NCI-H1092 (cell line): ENCODE measurements at regions not wholly inside any gene's neighbourhood (a gene's known extent, or its start where the extent isn't known, plus 50 kb on each side); places are given as distances from the start of the nearest gene placed in this dataset.

Experiments used
- DNase-seq: peaks from one replicate; lab custom pipeline; 2025; lab: John Stamatoyannopoulos, UW

GRCh38 chr12:75600146-75600545 is 88.7 kb upstream of the KRR1 start:
- no peak for DNase-seq

- no peak for DNase-seq
Measured at GRCh38 chr12:75599061-75599460, 87.7 kb upstream of the KRR1 start.

- no peak for DNase-seq
Measured at GRCh38 chr12:75596406-75596805, 85.0 kb upstream of the KRR1 start.

DNA sequence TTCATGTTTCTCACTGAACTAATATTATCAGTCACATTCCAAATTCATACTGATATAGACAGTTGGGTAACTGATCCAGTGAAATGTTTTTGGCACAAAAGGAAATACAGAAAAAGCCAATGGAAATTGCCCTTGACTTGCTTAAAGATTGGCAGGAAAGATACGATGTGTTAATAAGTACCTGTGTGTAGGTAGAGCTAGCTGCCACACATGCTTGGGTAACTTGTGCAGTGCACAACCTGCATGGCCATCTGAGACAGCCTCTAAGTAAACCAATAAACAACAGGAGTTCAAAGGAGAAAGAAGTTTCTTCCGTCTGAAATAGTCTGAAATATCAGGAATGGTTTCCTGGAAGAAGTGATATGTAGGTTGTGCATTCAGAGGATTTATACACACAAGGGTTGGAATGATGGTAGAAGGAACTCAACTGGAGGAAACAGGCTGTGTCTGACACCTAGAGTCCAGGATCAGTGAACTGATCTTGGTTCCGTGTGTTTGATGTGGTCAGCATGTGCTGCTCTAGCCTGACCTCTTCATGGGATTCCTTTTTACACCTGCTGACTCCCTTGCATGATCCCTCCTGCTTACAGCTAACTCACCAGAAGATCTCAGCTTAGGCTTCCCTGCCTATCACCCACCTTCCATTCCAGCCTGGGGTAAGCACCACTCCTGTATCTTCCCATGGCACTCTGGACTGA is 81.4 kb upstream of the KRR1 start:
- DNase-seq, result no peak

DNA sequence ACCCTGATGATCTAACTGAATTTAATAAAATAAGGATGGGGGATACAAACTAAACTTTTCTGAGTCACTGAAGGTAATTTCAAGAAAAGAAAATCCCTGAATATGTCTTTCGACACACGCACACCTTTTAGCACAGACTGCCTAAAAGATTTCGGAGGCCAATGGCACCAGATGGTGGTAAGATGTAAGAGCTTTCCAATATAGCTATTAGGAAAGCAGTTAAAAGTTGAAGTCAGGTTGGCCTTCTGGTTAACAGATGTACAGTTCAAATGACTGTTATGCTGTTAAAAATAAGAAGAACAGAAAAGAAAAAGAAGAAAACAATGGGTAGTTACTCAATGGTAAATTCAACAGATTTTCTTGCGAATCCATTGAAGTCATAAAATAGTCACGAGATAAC is 80.7 kb upstream of the KRR1 start:
- no peak for DNase-seq

DNA sequence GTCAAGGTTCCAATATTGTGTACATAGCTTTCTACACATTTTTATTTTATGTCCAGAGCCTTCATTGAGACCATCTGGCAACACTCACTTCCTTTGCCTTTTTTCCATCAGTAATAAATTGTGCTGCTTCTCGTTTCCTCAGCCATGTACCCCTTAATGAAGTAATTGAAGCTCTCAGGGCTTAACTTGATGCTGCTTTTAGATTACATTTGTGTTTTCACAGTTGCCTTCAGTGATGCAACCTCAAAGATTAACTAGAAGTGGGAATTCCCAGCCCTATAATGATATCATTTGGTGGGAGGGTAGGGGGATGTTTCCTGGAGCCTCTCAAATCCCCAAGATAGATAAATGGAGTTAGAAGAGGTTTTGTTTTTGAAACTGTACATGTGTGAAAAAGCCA is 80.2 kb upstream of the KRR1 start:
- no peak for DNase-seq

- DNase-seq, result no peak
Measured at GRCh38 chr12:75589801-75590200, 78.4 kb upstream of the KRR1 start.

DNA sequence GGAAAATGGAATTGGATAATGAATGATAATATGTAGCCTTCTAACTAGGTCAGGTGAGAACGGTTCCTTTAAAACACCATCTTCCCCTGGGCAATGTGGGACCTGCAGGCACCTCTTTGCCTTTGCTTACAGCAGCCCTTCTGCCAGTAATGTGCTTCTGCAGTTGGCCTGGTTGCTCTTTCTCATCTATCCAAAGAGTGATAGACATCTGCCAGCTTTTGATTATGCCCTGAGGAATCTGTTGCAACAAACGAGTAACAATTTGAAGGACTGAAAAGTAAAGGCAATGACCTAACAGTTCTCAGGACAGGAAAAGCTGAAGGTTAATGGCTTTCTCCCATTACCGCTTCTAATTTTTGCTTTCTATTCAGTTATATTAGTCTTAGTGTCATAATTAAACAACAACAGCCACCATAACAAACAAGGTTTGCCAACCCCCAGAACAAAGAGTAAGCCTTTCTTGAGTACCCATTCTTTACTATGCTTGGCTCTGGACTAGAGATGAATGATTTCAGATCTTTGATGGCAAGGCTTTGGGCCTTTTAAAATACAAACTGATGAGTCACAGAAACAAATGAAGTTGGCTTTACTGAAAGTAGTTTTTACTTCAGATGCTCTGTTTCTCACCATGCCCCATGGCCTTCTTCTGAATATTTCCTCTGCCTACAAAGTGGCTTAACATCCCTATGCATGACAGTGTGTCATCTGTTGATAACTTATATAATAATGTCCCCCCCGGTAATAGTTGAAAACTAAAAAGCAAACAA is 76.1 kb upstream of the KRR1 start:
- DNase-seq, result no peak

- DNase-seq, result no peak
Measured at GRCh38 chr12:75585330-75585729, 73.9 kb upstream of the KRR1 start.

GRCh38 chr12:75583355-75583754 is 71.9 kb upstream of the KRR1 start:
- DNase-seq, result no peak

GRCh38 chr12:75581515-75581914 is 70.1 kb upstream of the KRR1 start:
- DNase-seq, result no peak

DNA sequence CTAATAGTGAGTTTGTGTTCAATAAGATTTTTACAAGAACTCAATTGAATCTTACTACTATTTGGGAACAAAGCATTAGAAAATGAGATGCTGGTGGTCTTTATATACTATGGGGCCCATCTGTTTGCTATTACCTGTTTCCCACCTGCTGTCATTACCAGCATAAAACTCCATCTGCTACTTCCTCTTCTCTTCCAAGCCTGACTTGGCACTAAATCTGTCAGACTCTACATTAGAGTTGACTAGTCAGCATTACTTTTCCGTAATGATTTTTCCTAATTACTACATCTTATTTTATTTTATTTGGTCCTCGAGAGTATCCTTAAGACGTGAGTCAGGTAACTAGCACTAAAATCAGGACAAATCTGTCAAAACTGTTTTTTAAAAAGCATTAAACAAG is 68.1 kb upstream of the KRR1 start:
- no peak for DNase-seq

DNA sequence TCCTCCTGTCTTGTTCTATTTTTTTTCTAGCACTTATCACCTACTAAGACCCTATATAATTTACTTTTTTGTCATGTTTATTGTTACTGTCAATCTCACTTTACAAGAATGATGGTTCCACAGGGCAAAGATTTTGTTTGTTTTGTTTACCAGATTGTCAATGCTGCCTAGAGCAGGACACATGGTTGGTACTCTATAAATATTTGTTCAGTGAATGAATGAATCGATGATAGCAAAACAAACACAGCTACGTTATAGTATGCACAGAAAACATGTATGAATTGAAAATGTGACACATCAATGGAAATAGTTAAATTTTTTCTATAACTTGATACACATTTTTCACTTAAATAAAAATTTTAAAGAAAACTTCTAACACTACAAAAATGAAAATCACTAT is 67.1 kb upstream of the KRR1 start:
- no peak for DNase-seq

DNA sequence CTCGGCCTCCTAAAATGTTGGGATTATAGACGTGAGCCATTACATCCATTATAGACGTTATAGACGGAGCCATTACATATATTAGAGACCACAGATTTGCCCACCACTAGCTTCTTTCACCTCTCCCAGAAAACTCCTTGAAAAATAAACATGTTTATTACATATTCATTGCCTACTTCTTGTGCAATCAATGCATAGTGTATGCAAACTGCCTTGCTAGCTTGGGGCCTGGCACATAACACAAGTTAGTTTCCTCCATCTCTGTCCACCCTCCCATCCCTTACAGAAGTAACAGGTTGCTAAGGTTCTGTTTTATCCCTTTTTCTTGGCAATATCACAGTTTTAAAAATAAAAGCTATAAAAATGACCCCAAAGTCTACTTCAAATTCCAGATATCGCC is 66.4 kb upstream of the KRR1 start:
- no peak for DNase-seq

- DNase-seq, result no peak
Measured at GRCh38 chr12:75571656-75572205, 60.3 kb upstream of the KRR1 start.

DNA sequence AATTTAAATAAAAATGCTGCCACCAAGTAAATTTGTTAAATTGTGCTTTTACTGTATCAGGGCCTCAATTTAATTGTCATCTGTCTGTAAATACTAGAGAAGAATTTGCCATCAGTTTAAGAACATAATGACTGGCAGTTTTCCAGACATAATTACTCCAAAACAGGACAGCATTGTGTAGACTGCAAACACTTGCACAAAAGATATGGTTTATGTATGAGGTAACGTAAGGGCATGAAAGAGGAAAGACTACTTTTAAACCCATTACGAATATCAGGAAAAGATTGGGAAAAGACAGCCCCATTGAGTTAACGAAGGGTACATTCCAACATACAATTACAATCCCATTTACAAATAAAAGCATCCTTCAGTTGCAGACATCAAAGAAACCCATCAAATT is 59.8 kb upstream of the KRR1 start:
- DNase-seq, result no peak

- no peak for DNase-seq
Measured at GRCh38 chr12:75568801-75569200, 57.4 kb upstream of the KRR1 start.

DNA sequence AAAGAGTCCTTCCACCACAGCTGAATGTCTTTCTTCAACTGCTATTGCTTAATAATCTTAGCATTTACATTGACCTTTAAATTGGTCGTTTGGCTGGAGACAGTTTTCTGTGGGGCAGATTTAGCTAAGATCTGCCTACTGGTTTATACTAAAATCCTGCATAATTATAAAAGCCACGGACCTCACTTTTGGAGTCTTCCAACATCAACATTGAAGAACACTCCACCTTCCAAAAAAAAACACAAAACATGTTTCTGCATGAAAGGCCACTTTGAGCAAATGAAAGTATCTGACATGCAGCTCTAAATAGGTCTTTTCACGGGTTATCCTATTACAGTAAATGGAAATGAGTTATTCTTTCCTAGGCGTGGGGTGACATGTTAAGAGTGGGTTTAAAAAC is 57.0 kb upstream of the KRR1 start:
- DNase-seq, result no peak

- no peak for DNase-seq
Measured at GRCh38 chr12:75565795-75566194, 54.4 kb upstream of the KRR1 start.

GRCh38 chr12:75564852-75565251 is 53.4 kb upstream of the KRR1 start:
- DNase-seq, result no peak

GRCh38 chr12:75564398-75564797 is 53.0 kb upstream of the KRR1 start:
- DNase-seq, result no peak

- DNase-seq, result no peak
Measured at GRCh38 chr12:75563351-75563750, 51.9 kb upstream of the KRR1 start.

DNA sequence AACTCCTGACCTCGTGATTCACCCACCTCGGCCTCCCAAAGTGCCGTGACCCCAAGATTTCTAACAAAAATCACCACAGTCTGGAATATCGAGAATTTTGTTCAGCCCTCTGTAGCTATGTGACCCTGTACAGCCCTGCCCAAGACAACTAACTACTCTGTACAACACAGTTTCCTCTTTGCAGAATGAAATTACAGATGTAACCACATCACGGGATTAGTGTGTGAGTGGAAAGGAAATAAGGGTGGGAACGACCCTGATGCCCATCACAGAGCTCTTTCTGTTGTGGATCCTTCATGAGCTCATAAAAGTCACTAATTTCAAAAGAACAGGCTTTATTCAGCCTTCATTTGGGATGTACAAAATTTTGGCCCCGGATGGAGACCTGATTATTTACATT is 50.5 kb upstream of the KRR1 start:
- DNase-seq, result no peak
